Activated CD4-positive, alpha-beta T cell treated with anti-CD3 and anti-CD28 coated beads for 24 hours (primary cell): ENCODE measurements at regions not wholly inside any gene's neighbourhood (a gene's known extent, or its start where the extent isn't known, plus 50 kb on each side); places are given as distances from the start of the nearest gene placed in this dataset.
"Not testable (repeated sequence)": the region's sequence is repeated elsewhere in the genome, so short reads cannot be mapped to it uniquely, and the experiment has no call there.

ENCODE experiments used
- DNase-seq, 2 donors: peaks; one replicate each; pipeline ENCODE4 v3.0.0-alpha.2; 2020; ENCODE audit warnings: low read depth in 2 of 2

DNA sequence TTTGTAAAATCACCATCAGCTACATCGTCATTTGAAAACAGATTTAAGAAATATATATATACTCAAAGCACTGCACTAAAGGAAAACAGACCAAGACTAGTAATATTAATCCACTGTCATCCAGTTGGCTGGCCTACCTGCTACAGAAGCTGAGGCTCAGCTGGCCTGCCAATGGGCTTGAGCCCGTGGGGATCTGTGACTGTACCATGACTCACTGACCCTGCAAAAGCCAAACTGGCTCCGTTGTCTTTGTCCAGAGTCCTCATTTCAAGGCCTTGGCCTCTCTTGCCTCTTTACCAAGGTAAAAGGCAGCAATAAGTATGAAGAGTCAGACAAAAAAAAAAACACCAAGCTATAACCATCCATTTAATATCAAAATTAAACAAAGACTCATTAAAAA, 463.5 kb upstream of the RASGRP1 start:
- DNase-seq = no peak

DNA sequence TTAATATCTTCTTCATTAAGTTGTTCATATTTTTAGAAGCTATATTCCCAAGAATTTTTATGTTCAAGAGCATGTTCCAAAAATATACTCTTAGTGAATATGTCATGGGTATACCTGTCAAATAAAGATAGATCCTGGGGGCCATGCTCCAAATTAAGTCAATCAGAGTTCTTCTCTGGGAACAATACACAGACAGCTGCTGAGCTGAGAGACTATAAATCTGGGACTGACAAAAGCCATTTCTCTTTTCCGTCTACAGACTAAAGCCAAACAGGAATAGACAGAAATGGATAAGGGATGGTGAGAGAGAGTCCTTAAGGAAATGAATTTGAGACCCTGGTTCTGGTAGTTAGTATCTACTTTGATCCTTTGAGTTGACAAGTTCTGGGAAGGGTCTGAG, 465.1 kb upstream of the RASGRP1 start:
- DNase-seq = no peak

DNA sequence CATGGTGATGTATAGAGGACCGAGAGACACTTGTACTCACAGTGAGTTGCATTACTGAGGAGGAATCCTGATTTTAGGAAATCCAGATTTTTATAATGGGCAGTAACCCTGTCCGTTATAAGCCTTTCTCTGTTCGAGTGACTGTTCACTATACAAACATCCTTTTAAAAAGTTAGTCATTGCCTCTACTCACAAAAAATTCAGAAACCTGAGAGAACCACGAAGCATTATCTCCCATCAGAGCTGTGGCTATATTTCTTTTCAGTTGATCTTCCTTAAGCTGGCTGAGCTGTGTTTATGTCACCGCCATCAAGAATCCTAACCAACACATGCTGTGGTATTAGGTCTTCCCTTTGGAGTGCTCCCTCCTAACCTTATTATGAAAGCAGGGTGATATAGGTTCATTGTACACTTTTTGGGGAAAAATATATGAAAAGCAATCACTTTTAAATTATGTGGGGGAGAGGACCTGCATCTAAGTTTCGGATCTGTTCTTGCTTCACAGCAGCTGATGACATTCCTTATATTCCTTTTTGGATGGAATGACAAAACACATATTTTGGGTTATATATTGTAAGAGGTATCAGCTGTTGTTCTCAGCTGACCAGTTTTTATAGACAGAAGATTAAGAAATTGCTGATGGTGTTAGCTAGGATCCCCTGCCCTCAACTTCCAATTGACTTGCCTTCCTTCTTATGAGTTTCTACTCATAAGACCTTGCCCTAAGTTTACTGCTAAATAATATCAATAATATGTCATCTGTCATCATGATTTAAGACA, 465.9 kb upstream of the RASGRP1 start:
- no peak for DNase-seq

DNA sequence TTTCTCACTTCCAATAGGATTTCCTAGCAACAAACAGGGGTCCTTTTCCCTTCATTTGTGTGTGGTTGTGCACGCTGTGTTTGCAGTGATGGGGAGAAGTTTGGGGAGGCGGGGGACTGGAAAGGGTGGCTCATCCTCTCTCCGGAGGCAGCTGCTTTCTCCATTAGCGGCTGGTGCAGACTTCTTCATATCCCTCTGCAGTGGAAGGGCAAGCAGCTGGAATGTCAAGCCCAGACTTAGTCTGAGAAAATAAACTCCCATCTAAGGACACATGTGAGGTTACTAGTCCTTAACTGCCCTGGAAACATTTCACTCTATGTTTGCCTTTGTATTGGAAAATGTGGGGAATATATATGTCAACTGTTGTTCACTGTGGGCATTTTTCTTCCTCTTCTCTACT, 467.0 kb upstream of the RASGRP1 start:
- no peak for DNase-seq

- no peak for DNase-seq
These were observed 470.2 kb upstream of the RASGRP1 start for GRCh38 chr15:39034816-39035215.

DNA sequence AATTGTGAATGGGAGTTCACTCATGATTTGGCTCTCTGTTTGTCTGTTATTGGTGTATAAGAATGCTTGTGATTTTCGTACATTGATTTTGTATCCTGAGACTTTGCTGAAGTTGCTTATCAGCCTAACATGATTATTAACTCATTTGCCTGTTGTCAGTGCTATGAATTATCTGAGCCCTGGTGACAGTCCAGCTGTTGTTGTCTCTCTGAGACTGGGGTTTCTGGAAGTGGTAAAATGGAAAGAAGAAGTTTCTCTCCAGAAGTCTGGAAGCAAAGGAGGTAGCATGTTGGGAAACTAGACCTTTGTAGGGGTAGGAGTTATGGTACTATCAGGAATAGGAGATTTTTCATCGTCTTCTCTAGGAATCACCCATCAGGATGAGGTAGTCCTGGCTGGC, 473.0 kb upstream of the RASGRP1 start:
- DNase-seq = not testable (repeated sequence)

- no peak for DNase-seq
These were observed 476.2 kb upstream of the RASGRP1 start for GRCh38 chr15:39040861-39041260.

GRCh38 chr15:39041979-39042495, 477.4 kb upstream of the RASGRP1 start:
- DNase-seq = no peak

DNA sequence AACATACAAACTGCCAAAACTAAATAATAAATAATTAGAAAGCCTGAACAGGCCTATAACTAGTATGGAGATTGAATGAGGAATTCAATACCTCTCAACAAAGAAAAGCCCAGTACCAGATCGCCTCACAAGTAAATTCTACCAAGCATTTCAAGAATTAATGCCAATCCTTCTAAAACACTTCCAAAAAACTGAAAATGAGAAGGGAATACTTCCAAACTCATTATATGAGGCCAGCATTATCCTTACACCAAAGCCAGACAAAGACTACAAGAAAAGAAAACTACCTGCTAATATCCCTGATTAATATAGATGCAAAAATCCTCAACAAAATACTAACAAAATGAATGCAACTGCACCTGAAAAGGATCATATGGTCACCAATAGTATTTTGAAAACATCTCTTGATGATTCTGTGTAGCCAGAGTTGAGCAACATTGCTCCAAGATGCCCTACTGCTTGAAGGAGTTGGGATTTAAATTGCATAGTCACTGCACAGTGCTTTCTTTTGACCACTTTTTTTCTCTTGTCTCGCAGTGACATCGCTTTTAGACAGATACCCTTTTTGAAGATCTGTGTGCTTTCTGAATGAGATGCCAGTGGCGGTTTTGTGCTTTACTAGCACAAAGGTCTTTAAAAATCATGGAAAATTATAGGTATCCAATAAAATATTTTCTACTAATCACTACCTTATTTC, 487.2 kb upstream of the RASGRP1 start:
- no peak for DNase-seq

GRCh38 chr15:39052323-39052705, 487.7 kb upstream of the RASGRP1 start:
- DNase-seq = no peak

DNA sequence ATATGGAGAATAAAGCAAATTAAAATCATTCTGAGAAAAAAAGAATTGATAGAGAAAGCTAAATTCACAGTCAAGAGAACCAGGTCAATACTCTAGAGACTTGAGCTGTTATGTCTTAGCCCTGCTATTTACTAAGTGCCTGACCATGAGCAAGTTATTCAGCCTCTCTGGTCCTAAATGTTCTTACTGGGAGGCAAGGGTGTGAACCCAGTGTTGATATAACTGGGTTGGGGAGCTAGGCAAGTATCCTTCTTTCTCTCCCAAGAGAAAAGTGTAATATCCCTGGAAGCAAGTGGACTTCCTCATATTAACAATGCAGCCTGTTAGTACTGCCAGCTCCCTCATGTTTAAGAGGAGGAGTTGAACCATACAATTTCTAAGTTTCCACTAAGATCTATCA, 488.9 kb upstream of the RASGRP1 start:
- DNase-seq = no peak

- no peak for DNase-seq
These were observed 489.6 kb upstream of the RASGRP1 start for GRCh38 chr15:39054128-39054732.

DNA sequence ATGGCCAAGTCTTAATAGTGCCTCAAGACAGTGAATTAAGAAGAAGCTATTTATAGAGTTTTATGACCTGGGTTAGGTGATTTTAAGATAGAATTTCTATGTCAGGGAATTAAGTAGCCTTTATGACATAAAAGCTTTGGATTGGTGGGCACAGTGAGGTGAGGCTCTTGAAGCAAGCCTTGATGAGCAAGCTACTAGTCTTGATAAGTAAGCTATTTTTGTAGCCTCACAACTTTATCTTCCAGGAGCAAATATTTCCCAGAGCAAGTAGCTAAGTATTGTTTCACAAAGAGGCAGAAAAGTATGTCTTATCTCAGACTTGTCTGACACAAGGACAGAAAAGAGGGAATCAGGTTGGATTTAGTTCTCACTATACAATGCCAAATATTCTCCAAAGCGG, 491.7 kb upstream of the RASGRP1 start:
- no peak for DNase-seq

GRCh38 chr15:39058351-39059131, 493.9 kb upstream of the RASGRP1 start:
- DNase-seq = no peak

DNA sequence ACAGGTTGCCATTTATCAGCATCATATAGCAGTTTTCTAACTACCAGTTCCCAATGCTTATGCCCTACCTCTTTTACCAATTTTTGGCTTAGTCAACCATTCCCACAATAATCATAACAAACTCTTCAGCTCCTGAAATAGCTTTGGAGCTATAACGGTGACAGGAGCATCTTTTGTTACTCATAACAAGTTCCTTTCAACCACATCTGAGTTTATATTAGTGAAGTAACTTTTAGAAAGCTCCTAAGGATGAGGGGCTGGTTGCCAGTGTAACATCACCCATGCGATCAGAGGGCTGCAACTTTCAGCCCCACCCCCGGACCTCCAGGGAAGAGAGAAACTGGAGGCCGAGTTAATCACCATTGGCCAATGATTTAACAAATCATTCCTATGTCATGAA, 495.3 kb upstream of the RASGRP1 start:
- no peak for DNase-seq

GRCh38 chr15:39061952-39062464, 497.4 kb upstream of the RASGRP1 start:
- DNase-seq = no peak

GRCh38 chr15:39066677-39067076, 502.1 kb upstream of the RASGRP1 start:
- no peak for DNase-seq

- DNase-seq = no peak
These were observed 506.4 kb upstream of the THBS1 start for GRCh38 chr15:39074341-39074985.

- no peak for DNase-seq
These were observed 505.6 kb upstream of the THBS1 start for GRCh38 chr15:39075311-39075710.

DNA sequence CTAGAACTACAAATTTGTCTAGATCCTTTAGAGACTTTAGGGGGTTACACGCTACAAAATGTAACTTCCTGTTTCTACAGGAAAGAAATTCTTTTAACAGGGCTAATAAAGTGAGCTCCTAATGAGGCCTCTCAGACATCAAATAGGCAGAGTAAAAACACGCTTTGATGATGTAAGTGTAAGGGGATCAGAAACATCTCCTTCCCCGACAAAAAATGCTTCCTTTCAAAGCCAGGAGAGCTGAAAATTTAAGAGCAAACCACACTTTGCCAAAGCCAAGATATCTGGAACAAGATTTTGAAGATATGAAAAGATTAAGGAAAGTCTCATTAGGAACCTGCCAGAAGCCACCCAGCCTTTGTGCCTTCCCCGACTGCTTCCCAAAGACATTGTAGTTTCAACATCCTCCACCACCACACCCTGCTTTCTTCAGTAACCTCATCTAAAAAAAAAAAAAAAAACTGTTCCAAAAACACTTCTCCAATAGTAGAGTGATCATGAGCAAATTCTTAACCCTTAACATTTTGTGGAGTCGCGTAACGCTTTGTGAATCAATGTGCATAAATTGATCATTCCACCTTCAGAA, 505.0 kb upstream of the THBS1 start:
- no peak for DNase-seq

GRCh38 chr15:39078026-39078425, 502.9 kb upstream of the THBS1 start:
- DNase-seq = no peak
